Large intestine (tissue), 3 donors: ENCODE measurements at regions not wholly inside any gene's neighbourhood (a gene's known extent, or its start where the extent isn't known, plus 50 kb on each side); places are given as distances from the start of the nearest gene placed in this dataset.

ENCODE experiments used
- DNase-seq, 2 donors: peaks; one replicate each; pipeline versions ENCODE4 v3.0.0 to v3.0.0-alpha.2; 2013
- H3K27ac ChIP-seq: one replicate; pipeline ENCODE4 v1.5.1; 2013; ENCODE audit warnings: low read length
- H3K27me3 ChIP-seq: 2 replicates; pipeline ENCODE4 v1.6.1; 2013; ENCODE audit warnings: low read length; ENCODE audit not compliant: control insufficient read depth, insufficient read depth
- H3K36me3 ChIP-seq: 2 replicates; pipeline ENCODE4 v1.6.1; 2013; ENCODE audit warnings: low read length; ENCODE audit not compliant: control insufficient read depth, insufficient read depth
- H3K4me1 ChIP-seq: one replicate; pipeline ENCODE4 v1.6.1; 2013; ENCODE audit warnings: low read length; ENCODE audit not compliant: control insufficient read depth, insufficient read depth
- H3K4me3 ChIP-seq: one replicate; pipeline ENCODE4 v1.5.1; 2013; ENCODE audit warnings: low read length
- H3K9me3 ChIP-seq: one replicate; pipeline ENCODE4 v1.6.1; 2013; ENCODE audit warnings: mild to moderate bottlenecking, low read depth, low read length, moderate library complexity; ENCODE audit not compliant: control insufficient read depth
- WGBS: methylation state at CpG from one replicate; pipeline ENCODE4 v1.1.5; 2013; ENCODE audit warnings: low lambda C conversion rate; ENCODE audit not compliant: insufficient coverage; 5-methylcytosine and 5-hydroxymethylcytosine counted together

GRCh38 chr4:19650903-19651864 is 600.5 kb upstream of the SLIT2 start:
- Histone ChIP-seq H3K27me3 (no peaks in the 10 kb centered on the region), H3K36me3 (no peaks in the 10 kb centered on the region), H3K4me3 (no peak overlapping the region), H3K27ac (no peak overlapping the region), H3K9me3 (no peaks in the 10 kb centered on the region), H3K4me1 (no peaks in the 10 kb centered on the region)
- 89% methylated on average over 1 of the region's 6 CpGs for WGBS
- DNase-seq = no peak

DNA sequence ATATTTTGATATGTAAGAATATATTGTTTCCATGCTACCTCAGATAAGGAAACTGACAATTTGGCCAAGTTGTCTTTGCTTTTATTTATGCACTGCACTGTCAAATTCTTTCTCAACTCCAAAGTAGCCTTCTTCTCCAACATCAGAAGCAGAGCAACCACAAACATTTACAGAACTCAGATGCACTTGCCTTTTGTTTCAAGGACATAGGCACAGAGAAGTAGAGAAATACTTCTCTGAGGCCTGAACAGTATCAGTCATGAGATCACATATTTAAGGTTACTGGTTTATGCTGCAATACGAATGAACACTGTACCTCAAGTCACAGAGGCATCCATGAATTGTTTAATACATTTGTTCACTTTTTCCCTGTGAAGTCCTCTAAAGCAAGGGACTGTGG is 606.1 kb upstream of the SLIT2 start:
- peaks cover 1% of the 10 kb centered on the region for H3K9me3 ChIP-seq
- WGBS = no CpG with 5 or more reads among the region's 1 CpG
- no peaks in the 10 kb centered on the region for H3K27me3 ChIP-seq
- no peaks in the 10 kb centered on the region for H3K36me3 ChIP-seq
- no peak overlapping the region for H3K27ac ChIP-seq
- H3K4me3 ChIP-seq = no peak overlapping the region
- DNase-seq = no peak
- H3K4me1 ChIP-seq = no peaks in the 10 kb centered on the region

- peaks cover 8% of the 10 kb centered on the region for H3K9me3 ChIP-seq
These were observed 615.3 kb upstream of the SLIT2 start for GRCh38 chr4:19636451-19636850.

DNA sequence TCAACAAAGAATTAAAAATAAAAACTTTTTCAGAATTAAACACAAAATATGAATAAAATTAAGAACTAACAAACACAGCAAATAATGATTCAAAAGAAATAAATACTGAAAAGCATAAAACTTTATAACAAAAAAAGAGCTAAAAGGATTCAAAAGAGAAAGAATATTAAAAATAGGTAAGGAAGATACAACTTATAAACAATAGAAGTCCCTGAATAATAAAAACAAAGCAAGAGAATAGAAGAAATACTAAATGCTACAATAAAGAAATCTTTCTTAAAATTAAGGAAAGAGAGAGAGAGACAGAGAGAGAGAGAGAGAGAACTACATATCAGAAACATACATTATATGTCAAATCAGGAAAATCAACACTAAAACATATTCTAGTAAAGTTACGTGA is 619.9 kb upstream of the SLIT2 start:
- peaks cover 3% of the 10 kb centered on the region for H3K9me3 ChIP-seq
- H3K27me3 ChIP-seq = no peaks in the 10 kb centered on the region
- H3K27ac ChIP-seq = no peak overlapping the region
- DNase-seq = no peak
- 100% methylated on average over 1 of the region's 1 CpG for WGBS
- no peaks in the 10 kb centered on the region for H3K36me3 ChIP-seq
- H3K4me1 ChIP-seq = no peaks in the 10 kb centered on the region
- no peak overlapping the region for H3K4me3 ChIP-seq

More at GRCh38 chr4:19636451-19636850, 615.3 kb upstream of the SLIT2 start:
- Histone ChIP-seq H3K27ac (no peak overlapping the region), H3K4me3 (no peak overlapping the region), H3K27me3 (no peaks in the 10 kb centered on the region), H3K4me1 (no peaks in the 10 kb centered on the region), H3K36me3 (no peaks in the 10 kb centered on the region)
- DNase-seq = no peak

DNA sequence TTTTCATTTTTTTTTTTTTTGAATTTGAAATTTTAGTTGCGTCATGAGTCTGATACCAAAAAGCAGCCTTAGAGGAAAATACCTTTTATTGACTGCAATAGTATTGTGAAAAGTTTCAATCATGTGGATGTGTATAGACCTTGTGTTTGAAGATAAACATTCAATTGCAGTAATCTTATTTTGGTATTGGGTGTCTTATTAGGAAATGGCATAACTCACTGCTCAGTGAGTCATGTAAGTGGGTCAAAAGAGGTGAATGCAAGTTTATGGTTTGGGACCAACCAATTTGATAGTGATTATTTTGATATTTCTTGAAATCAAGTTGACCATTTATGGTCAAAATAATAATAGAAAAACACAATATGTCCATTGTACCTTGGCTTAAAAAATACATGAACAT is 627.8 kb upstream of the SLIT2 start:
- no peaks in the 10 kb centered on the region for H3K9me3 ChIP-seq
- no peak for DNase-seq
- no peaks in the 10 kb centered on the region for H3K27me3 ChIP-seq
- 100% methylated on average over 1 of the region's 1 CpG for WGBS
- H3K4me3 ChIP-seq = no peak overlapping the region
- H3K4me1 ChIP-seq = no peaks in the 10 kb centered on the region
- H3K27ac ChIP-seq = no peak overlapping the region
- H3K36me3 ChIP-seq = no peaks in the 10 kb centered on the region

- Histone ChIP-seq H3K36me3 (no peaks in the 10 kb centered on the region), H3K4me3 (no peak overlapping the region), H3K27ac (no peak overlapping the region), H3K27me3 (no peaks in the 10 kb centered on the region), H3K9me3 (no peaks in the 10 kb centered on the region), H3K4me1 (no peaks in the 10 kb centered on the region)
- no CpG with 5 or more reads among the region's 5 CpGs for WGBS
- DNase-seq = no peak
These were observed 636.5 kb upstream of the SLIT2 start for GRCh38 chr4:19615086-19615689.

- no peaks in the 10 kb centered on the region for H3K9me3 ChIP-seq
- no peaks in the 10 kb centered on the region for H3K27me3 ChIP-seq
- H3K4me1 ChIP-seq = no peaks in the 10 kb centered on the region
- no peak overlapping the region for H3K27ac ChIP-seq
- no peaks in the 10 kb centered on the region for H3K36me3 ChIP-seq
- 80% methylated on average over 1 of the region's 1 CpG for WGBS
- no peak for DNase-seq
- H3K4me3 ChIP-seq = no peak overlapping the region
These were observed 637.5 kb upstream of the SLIT2 start for GRCh38 chr4:19614171-19614570.

- H3K9me3 ChIP-seq = no peaks in the 10 kb centered on the region
- WGBS = no CpG with 5 or more reads among the region's 2 CpGs
- H3K36me3 ChIP-seq = no peaks in the 10 kb centered on the region
- no peak overlapping the region for H3K27ac ChIP-seq
- no peak for DNase-seq
- H3K4me3 ChIP-seq = no peak overlapping the region
- H3K4me1 ChIP-seq = no peaks in the 10 kb centered on the region
- H3K27me3 ChIP-seq = no peaks in the 10 kb centered on the region
These were observed 655.4 kb upstream of the SLIT2 start for GRCh38 chr4:19596342-19596741.

GRCh38 chr4:19592391-19592790 is 659.3 kb upstream of the SLIT2 start:
- no peak overlapping the region for H3K27ac ChIP-seq
- H3K36me3 ChIP-seq = no peaks in the 10 kb centered on the region

GRCh38 chr4:19583827-19584569 is 667.7 kb upstream of the SLIT2 start:
- Histone ChIP-seq H3K36me3 (no peaks in the 10 kb centered on the region), H3K9me3 (no peaks in the 10 kb centered on the region), H3K27ac (no peak overlapping the region), H3K27me3 (no peaks in the 10 kb centered on the region), H3K4me1 (no peaks in the 10 kb centered on the region), H3K4me3 (no peak overlapping the region)
- WGBS = 100% methylated on average over 1 of the region's 4 CpGs
- DNase-seq = no peak

More at GRCh38 chr4:19592391-19592790, 659.3 kb upstream of the SLIT2 start:
- DNase-seq = no peak
- Histone ChIP-seq H3K4me3 (no peak overlapping the region), H3K27me3 (no peaks in the 10 kb centered on the region), H3K4me1 (no peaks in the 10 kb centered on the region), H3K9me3 (no peaks in the 10 kb centered on the region)
- no CpG with 5 or more reads among the region's 3 CpGs for WGBS
